ENCODE measurements at regions not wholly inside any gene's neighbourhood (a gene's known extent, or its start where the extent isn't known, plus 50 kb on each side); places are given as distances from the start of the nearest gene placed in this dataset.

- H3K4me3 ChIP-seq (ENCODE audit: low read depth, low read length), result no peak overlapping the region
- TF ChIP-seq, protein P1, sequence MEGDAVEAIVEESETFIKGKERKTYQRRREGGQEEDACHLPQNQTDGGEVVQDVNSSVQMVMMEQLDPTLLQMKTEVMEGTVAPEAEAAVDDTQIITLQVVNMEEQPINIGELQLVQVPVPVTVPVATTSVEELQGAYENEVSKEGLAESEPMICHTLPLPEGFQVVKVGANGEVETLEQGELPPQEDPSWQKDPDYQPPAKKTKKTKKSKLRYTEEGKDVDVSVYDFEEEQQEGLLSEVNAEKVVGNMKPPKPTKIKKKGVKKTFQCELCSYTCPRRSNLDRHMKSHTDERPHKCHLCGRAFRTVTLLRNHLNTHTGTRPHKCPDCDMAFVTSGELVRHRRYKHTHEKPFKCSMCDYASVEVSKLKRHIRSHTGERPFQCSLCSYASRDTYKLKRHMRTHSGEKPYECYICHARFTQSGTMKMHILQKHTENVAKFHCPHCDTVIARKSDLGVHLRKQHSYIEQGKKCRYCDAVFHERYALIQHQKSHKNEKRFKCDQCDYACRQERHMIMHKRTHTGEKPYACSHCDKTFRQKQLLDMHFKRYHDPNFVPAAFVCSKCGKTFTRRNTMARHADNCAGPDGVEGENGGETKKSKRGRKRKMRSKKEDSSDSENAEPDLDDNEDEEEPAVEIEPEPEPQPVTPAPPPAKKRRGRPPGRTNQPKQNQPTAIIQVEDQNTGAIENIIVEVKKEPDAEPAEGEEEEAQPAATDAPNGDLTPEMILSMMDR (IDR thresholded peaks at IDR 0.05; ENCODE audit: low read depth, low read length), result no peak
- in situ Hi-C loops (cut with HindIII; ENCODE audit: low sequenced_read_pairs), result no loop called here
These were observed 90.5 kb upstream of the MEX3C start for GRCh38 chr18:51287818-51288508.

DNA sequence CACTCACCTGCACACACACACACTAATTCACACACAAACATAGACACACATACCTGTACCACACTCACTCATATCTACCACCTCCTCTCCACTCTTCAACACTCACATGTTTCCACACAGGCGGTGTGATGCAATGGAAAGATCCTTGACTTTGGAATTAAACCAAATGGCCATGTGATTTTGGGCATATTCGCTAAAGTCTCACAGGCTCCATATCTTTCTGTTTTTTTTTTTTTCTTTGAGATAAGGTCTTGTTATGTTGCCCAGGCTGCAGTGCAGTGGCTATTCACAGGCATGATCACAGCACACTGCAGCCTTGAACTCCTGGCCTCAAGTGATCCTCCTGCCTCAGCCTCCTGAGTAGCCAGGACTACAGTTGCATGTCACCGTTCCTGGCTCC, 91.1 kb upstream of the MEX3C start:
- TF ChIP-seq, protein P1 (IDR thresholded peaks at IDR 0.05; ENCODE audit: low read depth, low read length), result no peak
- in situ Hi-C loops (cut with HindIII; ENCODE audit: low sequenced_read_pairs), result no loop called here

More at GRCh38 chr18:51287818-51288508, 90.5 kb upstream of the MEX3C start:
- DNase-seq (ENCODE audit: low read depth, low spot score), result no peak

DNA sequence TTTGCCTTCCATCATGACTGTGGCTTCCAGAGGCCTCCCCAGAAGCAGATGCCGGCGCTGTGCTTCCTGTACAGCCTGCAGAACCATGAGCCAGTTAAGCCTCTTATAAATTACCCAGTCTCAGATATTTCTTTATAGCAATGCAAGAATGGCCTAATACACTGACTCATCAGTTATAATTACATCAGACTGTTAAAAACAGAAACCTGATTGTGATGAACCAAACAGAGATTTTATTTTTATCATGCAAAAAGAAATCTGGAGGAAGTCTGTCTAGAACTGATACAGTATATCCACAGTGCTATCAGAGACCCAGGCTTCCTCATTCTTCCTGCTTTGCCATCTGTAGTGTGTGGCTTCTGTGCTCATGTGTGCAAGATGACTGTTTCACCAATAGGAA, 93.4 kb upstream of the MEX3C start:
- no peak for DNase-seq (ENCODE audit: low read depth, low spot score)
- in situ Hi-C loops (cut with HindIII; ENCODE audit: low sequenced_read_pairs), result no loop called here
- TF ChIP-seq, protein P1 (IDR thresholded peaks at IDR 0.05; ENCODE audit: low read depth, low read length), result no peak
- no peak overlapping the region for H3K4me3 ChIP-seq (ENCODE audit: low read depth, low read length)

More for the DNA sequence above, 91.1 kb upstream of the MEX3C start:
- H3K4me3 ChIP-seq (ENCODE audit: low read depth, low read length), result no peak overlapping the region
- no peak for DNase-seq (ENCODE audit: low read depth, low spot score)

DNA sequence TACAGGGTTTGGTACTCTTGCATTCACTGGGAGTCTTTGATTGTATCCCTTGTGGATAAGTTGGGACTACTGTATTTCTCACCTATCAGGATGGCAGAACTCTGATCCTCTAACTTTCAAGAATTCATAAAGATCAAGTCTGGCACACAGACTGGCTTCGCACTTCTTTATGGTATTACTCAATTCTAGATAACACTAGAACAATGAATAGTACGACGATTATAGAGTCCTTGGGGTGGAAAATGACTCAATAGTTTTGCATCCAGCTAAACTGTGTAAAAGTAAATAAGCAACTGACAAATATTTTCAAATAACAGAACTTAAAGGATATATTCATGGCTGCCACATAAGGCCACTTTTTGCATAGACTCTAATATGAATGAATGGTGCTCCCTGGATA, 103.4 kb upstream of the MEX3C start:
- in situ Hi-C loops (cut with HindIII; ENCODE audit: low sequenced_read_pairs), result no loop called here
- DNase-seq (ENCODE audit: low read depth, low spot score), result no peak
- no peak overlapping the region for H3K4me3 ChIP-seq (ENCODE audit: low read depth, low read length)
- TF ChIP-seq, protein P1 (IDR thresholded peaks at IDR 0.05; ENCODE audit: low read depth, low read length), result no peak

- DNase-seq (ENCODE audit: low read depth, low spot score), result no peak
- no peak overlapping the region for H3K4me3 ChIP-seq (ENCODE audit: low read depth, low read length)
- in situ Hi-C loops (cut with HindIII; ENCODE audit: low sequenced_read_pairs), result no loop called here
- TF ChIP-seq, protein P1 (IDR thresholded peaks at IDR 0.05; ENCODE audit: low read depth, low read length), result no peak
These were observed 103.9 kb upstream of the MEX3C start for GRCh38 chr18:51301376-51301775.

DNA sequence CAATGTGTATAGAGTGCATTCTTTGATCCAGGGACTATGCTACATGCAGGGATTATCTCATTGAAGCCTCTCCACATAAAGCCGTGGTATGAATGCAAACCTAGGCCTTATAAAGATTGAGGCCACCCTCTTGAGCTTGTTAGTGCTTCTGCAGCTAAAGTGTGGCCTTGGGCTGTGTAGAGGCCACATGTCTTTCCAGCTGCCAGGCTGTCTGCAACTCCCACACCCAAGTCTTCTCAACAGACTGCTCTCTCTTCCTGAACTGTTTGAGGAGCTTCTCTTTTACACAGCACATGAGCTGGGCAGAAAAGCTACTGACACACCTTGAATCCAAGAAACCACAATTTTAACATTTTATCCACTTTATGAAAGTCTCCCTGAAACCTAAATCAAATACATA, 119.2 kb upstream of the MEX3C start:
- H3K4me3 ChIP-seq (ENCODE audit: low read depth, low read length), result no peak overlapping the region
- no peak for DNase-seq (ENCODE audit: low read depth, low spot score)
- in situ Hi-C loops (cut with HindIII; ENCODE audit: low sequenced_read_pairs), result no loop called here
- TF ChIP-seq, protein P1 (IDR thresholded peaks at IDR 0.05; ENCODE audit: low read depth, low read length), result no peak
